ENCODE measurements at regions not wholly inside any gene's neighbourhood (a gene's known extent, or its start where the extent isn't known, plus 50 kb on each side); places are given as distances from the start of the nearest gene placed in this dataset.

- no peak for DNase-seq (ENCODE audit: low read depth)
- no peak for TF ChIP-seq CTCF (IDR thresholded peaks at IDR 0.05; ENCODE audit: insufficient read depth, low read depth, low read length)
- no peak overlapping the region for H3K4me3 ChIP-seq (ENCODE audit: low read depth, low read length)
These were observed 134.8 kb downstream of the TMEM174 start for GRCh38 chr5:73307645-73308355.

GRCh38 chr5:73306741-73307275, 133.8 kb downstream of the TMEM174 start:
- H3K4me3 ChIP-seq (ENCODE audit: low read depth, low read length): no peak overlapping the region
- no peak for TF ChIP-seq CTCF (IDR thresholded peaks at IDR 0.05; ENCODE audit: insufficient read depth, low read depth, low read length)
- DNase-seq (ENCODE audit: low read depth): no peak

- H3K4me3 ChIP-seq (ENCODE audit: low read depth, low read length): no peak overlapping the region
- TF ChIP-seq CTCF (IDR thresholded peaks at IDR 0.05; ENCODE audit: insufficient read depth, low read depth, low read length): no peak
- no peak for DNase-seq (ENCODE audit: low read depth)
These were observed 133.2 kb downstream of the TMEM174 start for GRCh38 chr5:73306078-73306719.

GRCh38 chr5:73305386-73305785, 132.4 kb downstream of the TMEM174 start:
- H3K4me3 ChIP-seq (ENCODE audit: low read depth, low read length): no peak overlapping the region
- no peak for DNase-seq (ENCODE audit: low read depth)
- TF ChIP-seq CTCF (IDR thresholded peaks at IDR 0.05; ENCODE audit: insufficient read depth, low read depth, low read length): no peak

GRCh38 chr5:73304381-73304780, 131.4 kb downstream of the TMEM174 start:
- TF ChIP-seq CTCF (IDR thresholded peaks at IDR 0.05; ENCODE audit: insufficient read depth, low read depth, low read length): no peak
- DNase-seq (ENCODE audit: low read depth): no peak
- H3K4me3 ChIP-seq (ENCODE audit: low read depth, low read length): no peak overlapping the region

GRCh38 chr5:73303148-73304079, 130.4 kb downstream of the TMEM174 start:
- TF ChIP-seq CTCF (IDR thresholded peaks at IDR 0.05; ENCODE audit: insufficient read depth, low read depth, low read length): no peak
- no peak overlapping the region for H3K4me3 ChIP-seq (ENCODE audit: low read depth, low read length)
- no peak for DNase-seq (ENCODE audit: low read depth)

Measured in fibroblast of villous mesenchyme (primary cell).